ENCODE measurements at regions not wholly inside any gene's neighbourhood (a gene's known extent, or its start where the extent isn't known, plus 50 kb on each side); places are given as distances from the start of the nearest gene placed in this dataset.

GRCh38 chr9:78775211-78775610 is 478.3 kb downstream of the PSAT1 start:
- DNase-seq (no peak), ATAC-seq (no peak)
- Histone ChIP-seq H3K9me3 (no peaks in the 10 kb centered on the region), H3K27me3 (no peaks in the 10 kb centered on the region), H3K36me3 (no peaks in the 10 kb centered on the region), H3K27ac (no peak overlapping the region), H3K4me1 (no peaks in the 10 kb centered on the region), H3K4me3 (no peak overlapping the region)
- TF ChIP-seq, protein P1, sequence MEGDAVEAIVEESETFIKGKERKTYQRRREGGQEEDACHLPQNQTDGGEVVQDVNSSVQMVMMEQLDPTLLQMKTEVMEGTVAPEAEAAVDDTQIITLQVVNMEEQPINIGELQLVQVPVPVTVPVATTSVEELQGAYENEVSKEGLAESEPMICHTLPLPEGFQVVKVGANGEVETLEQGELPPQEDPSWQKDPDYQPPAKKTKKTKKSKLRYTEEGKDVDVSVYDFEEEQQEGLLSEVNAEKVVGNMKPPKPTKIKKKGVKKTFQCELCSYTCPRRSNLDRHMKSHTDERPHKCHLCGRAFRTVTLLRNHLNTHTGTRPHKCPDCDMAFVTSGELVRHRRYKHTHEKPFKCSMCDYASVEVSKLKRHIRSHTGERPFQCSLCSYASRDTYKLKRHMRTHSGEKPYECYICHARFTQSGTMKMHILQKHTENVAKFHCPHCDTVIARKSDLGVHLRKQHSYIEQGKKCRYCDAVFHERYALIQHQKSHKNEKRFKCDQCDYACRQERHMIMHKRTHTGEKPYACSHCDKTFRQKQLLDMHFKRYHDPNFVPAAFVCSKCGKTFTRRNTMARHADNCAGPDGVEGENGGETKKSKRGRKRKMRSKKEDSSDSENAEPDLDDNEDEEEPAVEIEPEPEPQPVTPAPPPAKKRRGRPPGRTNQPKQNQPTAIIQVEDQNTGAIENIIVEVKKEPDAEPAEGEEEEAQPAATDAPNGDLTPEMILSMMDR (IDR thresholded peaks at IDR 0.05) = no peak
- intact Hi-C loops (cut with DNase I) = no loop called here

DNA sequence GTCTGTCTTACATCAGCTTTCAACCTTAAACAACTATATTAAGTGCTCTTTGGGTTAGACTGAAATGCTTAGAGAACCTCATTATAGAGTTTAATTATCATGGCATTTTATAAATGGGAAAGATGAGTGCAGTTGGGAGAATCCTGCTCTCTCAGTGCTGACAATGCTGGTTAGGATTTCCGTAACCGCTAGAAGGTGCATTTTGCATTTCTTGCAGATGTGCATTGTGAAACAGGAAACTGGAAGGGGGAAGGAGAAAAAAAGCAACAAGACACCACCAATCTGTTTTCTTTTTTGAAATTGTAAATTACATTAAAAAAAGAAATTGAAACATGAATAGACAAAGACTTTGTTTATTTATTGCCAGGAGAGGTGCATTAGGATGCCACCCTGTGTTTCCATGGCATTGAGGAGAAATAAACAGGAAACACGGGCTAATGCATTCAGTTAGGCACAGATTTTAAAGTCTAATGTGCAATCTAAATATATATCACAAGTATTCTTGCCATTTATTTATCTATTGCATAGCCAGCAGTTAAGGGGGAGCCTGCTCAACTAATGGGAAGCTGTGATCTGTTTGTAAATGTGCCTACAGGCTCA is 478.9 kb downstream of the PSAT1 start:
- no peaks in the 10 kb centered on the region for H3K9me3 ChIP-seq
- no peak overlapping the region for H3K4me3 ChIP-seq
- H3K27ac ChIP-seq = no peak overlapping the region
- DNase-seq (no peak), ATAC-seq (no peak)
- intact Hi-C loops (cut with DNase I) = no loop called here
- TF ChIP-seq, protein P1 (IDR thresholded peaks at IDR 0.05) = no peak
- no peaks in the 10 kb centered on the region for H3K27me3 ChIP-seq
- no peaks in the 10 kb centered on the region for H3K4me1 ChIP-seq
- no peaks in the 10 kb centered on the region for H3K36me3 ChIP-seq

DNA sequence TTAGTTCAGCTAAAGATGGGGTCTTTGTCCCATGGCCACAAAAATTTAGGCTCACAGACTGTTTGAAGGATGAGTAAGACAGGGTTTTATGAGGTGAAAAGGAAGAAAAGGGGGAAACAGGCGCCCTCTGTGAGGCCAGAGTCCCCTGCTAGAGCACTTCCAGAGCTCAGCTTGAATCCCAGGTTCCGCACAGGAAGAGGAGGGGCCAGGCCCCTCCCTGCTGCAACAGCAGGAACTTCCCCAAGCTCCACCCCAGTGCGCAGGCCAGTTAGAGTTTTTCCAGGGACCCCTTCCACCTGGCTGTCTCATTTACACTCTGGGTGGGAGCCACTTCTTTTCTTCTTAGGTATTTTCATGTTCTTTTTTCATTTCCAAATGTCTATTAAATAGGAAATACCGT is 480.8 kb downstream of the PSAT1 start:
- TF ChIP-seq, protein P1 (IDR thresholded peaks at IDR 0.05) = no peak
- intact Hi-C loops (cut with DNase I) = no loop called here
- H3K27ac ChIP-seq = no peak overlapping the region
- H3K27me3 ChIP-seq = no peaks in the 10 kb centered on the region
- no peaks in the 10 kb centered on the region for H3K4me1 ChIP-seq
- DNase-seq (no peak), ATAC-seq (no peak)
- H3K9me3 ChIP-seq = no peaks in the 10 kb centered on the region
- no peaks in the 10 kb centered on the region for H3K36me3 ChIP-seq
- H3K4me3 ChIP-seq = no peak overlapping the region

DNA sequence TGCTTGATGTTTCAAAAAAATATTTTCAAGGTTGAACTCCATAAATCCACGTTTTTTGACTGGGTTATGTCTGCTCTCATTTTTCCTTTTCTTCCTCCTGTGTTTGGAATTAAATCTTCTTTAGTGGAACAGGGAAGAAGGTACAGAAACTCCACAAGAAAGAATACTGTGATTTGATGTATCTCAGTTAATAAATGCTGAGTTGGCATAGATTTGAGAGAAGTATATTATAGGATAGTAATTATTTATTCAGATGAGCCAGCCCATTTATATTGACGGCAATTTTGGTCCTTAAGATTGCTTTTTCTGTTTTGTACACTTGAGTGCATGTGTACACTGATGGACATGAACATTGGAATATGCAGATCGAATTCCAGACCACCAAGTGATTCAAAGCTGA is 481.4 kb downstream of the PSAT1 start:
- no peaks in the 10 kb centered on the region for H3K27me3 ChIP-seq
- no peaks in the 10 kb centered on the region for H3K36me3 ChIP-seq
- H3K4me1 ChIP-seq = no peaks in the 10 kb centered on the region
- ATAC-seq (no peak), DNase-seq (no peak)
- TF ChIP-seq, protein P1 (IDR thresholded peaks at IDR 0.05) = no peak
- H3K27ac ChIP-seq = no peak overlapping the region
- H3K9me3 ChIP-seq = no peaks in the 10 kb centered on the region
- intact Hi-C loops (cut with DNase I) = no loop called here
- H3K4me3 ChIP-seq = no peak overlapping the region

GRCh38 chr9:78778861-78779374 is 482.0 kb downstream of the PSAT1 start:
- Histone ChIP-seq H3K9me3 (no peaks in the 10 kb centered on the region), H3K36me3 (no peaks in the 10 kb centered on the region), H3K27me3 (no peaks in the 10 kb centered on the region), H3K4me1 (no peaks in the 10 kb centered on the region), H3K27ac (no peak overlapping the region), H3K4me3 (no peak overlapping the region)
- intact Hi-C loops (cut with DNase I) = no loop called here
- TF ChIP-seq, protein P1 (IDR thresholded peaks at IDR 0.05) = no peak
- no peak for DNase-seq
- ATAC-seq = no peak

All from left lung (tissue), 4 donors.